ENCODE measurements at regions not wholly inside any gene's neighbourhood (a gene's known extent, or its start where the extent isn't known, plus 50 kb on each side); places are given as distances from the start of the nearest gene placed in this dataset.

DNA sequence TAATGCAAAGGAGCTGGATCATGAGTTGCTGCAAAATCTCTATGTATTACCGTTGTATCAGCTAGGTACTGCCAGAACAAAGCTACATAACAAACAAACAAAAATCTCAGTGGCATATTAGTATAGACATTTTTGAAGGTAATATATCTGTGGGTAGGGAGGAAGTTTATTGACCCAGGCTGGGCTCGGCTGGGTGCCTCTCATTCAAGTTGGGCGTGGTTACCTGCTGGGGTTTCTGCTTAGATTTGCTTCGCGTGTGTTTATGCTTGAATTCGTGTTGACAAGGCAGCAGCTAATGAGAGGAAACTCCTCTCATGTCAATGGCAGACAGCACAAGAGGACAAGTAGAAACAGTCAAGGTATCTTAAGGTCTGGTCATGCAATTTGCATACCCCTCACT, 520.7 kb downstream of the SOX5 start:
- no peak for DNase-seq (ENCODE audit: insufficient read length, low spot score)
- FAIRE-seq: no peak
- TF ChIP-seq TAF1 (IDR thresholded peaks at IDR 0.05; ENCODE audit: low read depth, low read length): no peak
- no peak for TF ChIP-seq POLR2A (IDR thresholded peaks at IDR 0.05; ENCODE audit: low read depth, low read length)
- no peak for TF ChIP-seq PAX5 (IDR thresholded peaks at IDR 0.05; ENCODE audit: insufficient read depth, low read length, severe bottlenecking)
- TF ChIP-seq POLR2AphosphoS5 (IDR thresholded peaks at IDR 0.05; ENCODE audit: low read depth, low read length): no peak
- no peak for TF ChIP-seq SPI1 (IDR thresholded peaks at IDR 0.05; ENCODE audit: low read depth, low read length)
- TF ChIP-seq POU2F2 (IDR thresholded peaks at IDR 0.05; ENCODE audit: low read depth, low read length): no peak

DNA sequence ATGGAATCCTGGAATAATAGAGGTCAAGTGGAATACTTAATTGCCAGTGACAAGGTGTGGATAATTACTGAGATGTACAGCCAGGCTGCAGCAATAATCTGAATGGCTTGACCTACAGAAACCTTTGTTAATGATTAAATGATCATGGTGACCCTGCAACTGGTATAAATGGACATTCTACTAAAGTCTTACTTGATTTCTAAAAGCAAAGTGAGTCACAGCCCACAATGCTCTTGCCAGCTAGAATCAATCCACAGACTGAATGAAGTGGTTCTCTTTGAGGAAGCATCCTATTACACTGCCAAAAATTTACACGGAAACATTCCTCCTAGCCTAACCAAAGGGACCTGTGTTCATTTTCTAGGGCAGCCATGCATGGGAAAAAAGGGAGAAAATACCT, 518.5 kb downstream of the SOX5 start:
- no peak for DNase-seq (ENCODE audit: insufficient read length, low spot score)

DNA sequence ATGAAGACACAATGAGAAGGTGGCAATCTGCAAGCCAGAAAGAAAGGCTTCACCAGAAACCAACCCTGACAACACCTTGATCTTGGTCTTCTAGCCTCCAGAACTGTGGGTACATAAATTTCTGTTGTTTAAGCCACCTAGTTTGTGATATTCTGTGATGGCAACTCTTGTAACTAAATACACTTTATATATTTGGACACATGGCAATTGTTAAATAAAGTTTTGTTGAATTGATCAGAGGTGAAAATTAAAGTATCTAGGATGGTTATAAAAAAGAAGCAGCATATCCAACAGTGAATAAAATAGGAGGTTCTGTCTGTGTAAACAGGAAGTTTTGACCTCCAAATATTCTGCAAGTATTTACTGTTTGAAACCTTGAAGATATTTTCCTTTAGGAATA, 516.3 kb downstream of the SOX5 start:
- FAIRE-seq: no peak

More for the DNA sequence above, 518.5 kb downstream of the SOX5 start:
- TF ChIP-seq POLR2A (IDR thresholded peaks at IDR 0.05; ENCODE audit: low read depth, low read length) (no peak), POLR2AphosphoS5 (IDR thresholded peaks at IDR 0.05; ENCODE audit: low read depth, low read length) (no peak), POU2F2 (IDR thresholded peaks at IDR 0.05; ENCODE audit: low read depth, low read length) (no peak), SPI1 (IDR thresholded peaks at IDR 0.05; ENCODE audit: low read depth, low read length) (no peak), PAX5 (IDR thresholded peaks at IDR 0.05; ENCODE audit: insufficient read depth, low read length, severe bottlenecking) (no peak), TAF1 (IDR thresholded peaks at IDR 0.05; ENCODE audit: low read depth, low read length) (no peak)
- no peak for FAIRE-seq

DNA sequence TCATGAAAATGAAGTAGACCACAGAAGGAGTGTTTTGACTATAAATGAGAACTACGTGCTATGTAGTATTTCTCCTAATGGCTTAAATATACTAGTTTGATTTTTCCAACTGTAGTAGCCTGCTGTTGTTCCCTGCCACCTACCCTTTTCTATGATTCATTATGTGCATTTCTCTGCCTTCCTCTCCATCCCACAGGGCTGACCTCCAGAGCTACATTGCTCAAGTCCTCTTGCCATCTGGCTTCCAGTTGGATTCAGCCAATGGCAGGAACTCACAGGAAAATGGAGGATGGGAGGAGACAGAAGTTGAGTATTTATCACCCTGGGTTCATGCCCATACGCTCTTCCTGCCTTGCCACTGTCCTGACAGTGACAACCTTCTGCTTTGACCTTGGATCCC, 515.3 kb downstream of the SOX5 start:
- FAIRE-seq (no peak), DNase-seq (ENCODE audit: insufficient read length, low spot score) (no peak)
- no peak for TF ChIP-seq POLR2AphosphoS5 (IDR thresholded peaks at IDR 0.05; ENCODE audit: low read depth, low read length)
- TF ChIP-seq POLR2A (IDR thresholded peaks at IDR 0.05; ENCODE audit: low read depth, low read length): no peak
- no peak for TF ChIP-seq SPI1 (IDR thresholded peaks at IDR 0.05; ENCODE audit: low read depth, low read length)
- no peak for TF ChIP-seq TAF1 (IDR thresholded peaks at IDR 0.05; ENCODE audit: low read depth, low read length)
- no peak for TF ChIP-seq POU2F2 (IDR thresholded peaks at IDR 0.05; ENCODE audit: low read depth, low read length)

More for the DNA sequence above, 516.3 kb downstream of the SOX5 start:
- TF ChIP-seq SPI1 (IDR thresholded peaks at IDR 0.05; ENCODE audit: low read depth, low read length): no peak
- no peak for TF ChIP-seq POLR2A (IDR thresholded peaks at IDR 0.05; ENCODE audit: low read depth, low read length)
- no peak for TF ChIP-seq TAF1 (IDR thresholded peaks at IDR 0.05; ENCODE audit: low read depth, low read length)
- TF ChIP-seq PAX5 (IDR thresholded peaks at IDR 0.05; ENCODE audit: insufficient read depth, low read length, severe bottlenecking): no peak
- no peak for TF ChIP-seq POU2F2 (IDR thresholded peaks at IDR 0.05; ENCODE audit: low read depth, low read length)
- no peak for TF ChIP-seq POLR2AphosphoS5 (IDR thresholded peaks at IDR 0.05; ENCODE audit: low read depth, low read length)
- no peak for DNase-seq (ENCODE audit: insufficient read length, low spot score)

DNA sequence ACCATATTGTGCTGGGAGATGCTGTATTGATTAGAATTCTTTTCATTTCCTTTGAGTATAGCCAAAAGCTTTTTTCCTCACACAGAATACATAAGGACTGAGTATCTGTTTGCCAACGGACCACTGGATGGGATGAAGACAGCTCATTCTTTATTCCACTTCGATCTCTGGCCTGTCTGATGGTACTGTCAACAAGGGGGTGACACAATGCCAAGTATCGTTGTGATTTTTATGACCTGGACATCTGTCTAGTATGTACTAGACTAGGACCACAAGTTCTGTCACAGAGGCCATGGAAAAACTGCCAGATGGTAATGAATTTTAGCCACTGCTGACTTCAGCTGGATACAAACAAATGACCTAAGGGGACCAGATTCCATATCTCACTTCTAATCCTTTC, 502.7 kb downstream of the SOX5 start:
- DNase-seq (ENCODE audit: insufficient read length, low spot score) (no peak), FAIRE-seq (no peak)
- no peak for TF ChIP-seq POLR2A (IDR thresholded peaks at IDR 0.05; ENCODE audit: low read depth, low read length)
- no peak for TF ChIP-seq TAF1 (IDR thresholded peaks at IDR 0.05; ENCODE audit: low read depth, low read length)
- TF ChIP-seq POU2F2 (IDR thresholded peaks at IDR 0.05; ENCODE audit: low read depth, low read length): no peak
- TF ChIP-seq PAX5 (IDR thresholded peaks at IDR 0.05; ENCODE audit: insufficient read depth, low read length, severe bottlenecking): no peak
- TF ChIP-seq POLR2AphosphoS5 (IDR thresholded peaks at IDR 0.05; ENCODE audit: low read depth, low read length): no peak

DNA sequence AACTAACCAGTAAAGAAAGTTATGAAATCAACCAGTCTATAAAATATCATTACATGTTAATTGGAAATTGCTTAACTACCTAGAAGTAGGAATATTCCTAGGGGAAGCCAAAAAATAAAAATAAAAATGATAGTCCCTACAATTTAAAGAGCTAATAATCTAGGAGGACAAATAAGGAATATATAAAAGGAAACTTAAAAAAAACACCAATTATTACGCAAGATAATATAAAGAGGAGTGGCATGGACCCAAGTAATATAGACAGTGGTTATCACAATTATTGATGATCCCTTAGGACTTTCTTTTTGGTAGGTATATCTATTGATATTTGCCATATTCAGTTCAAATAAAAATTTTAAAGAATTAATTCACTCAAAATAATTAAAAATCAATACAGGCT, 498.7 kb downstream of the SOX5 start:
- FAIRE-seq: no peak
- TF ChIP-seq SPI1 (IDR thresholded peaks at IDR 0.05; ENCODE audit: low read depth, low read length): no peak
- no peak for TF ChIP-seq PAX5 (IDR thresholded peaks at IDR 0.05; ENCODE audit: insufficient read depth, low read length, severe bottlenecking)
- no peak for TF ChIP-seq POU2F2 (IDR thresholded peaks at IDR 0.05; ENCODE audit: low read depth, low read length)
- TF ChIP-seq POLR2A (IDR thresholded peaks at IDR 0.05; ENCODE audit: low read depth, low read length): no peak
- no peak for TF ChIP-seq POLR2AphosphoS5 (IDR thresholded peaks at IDR 0.05; ENCODE audit: low read depth, low read length)
- no peak for TF ChIP-seq TAF1 (IDR thresholded peaks at IDR 0.05; ENCODE audit: low read depth, low read length)
- no peak for DNase-seq (ENCODE audit: insufficient read length, low spot score)

DNA sequence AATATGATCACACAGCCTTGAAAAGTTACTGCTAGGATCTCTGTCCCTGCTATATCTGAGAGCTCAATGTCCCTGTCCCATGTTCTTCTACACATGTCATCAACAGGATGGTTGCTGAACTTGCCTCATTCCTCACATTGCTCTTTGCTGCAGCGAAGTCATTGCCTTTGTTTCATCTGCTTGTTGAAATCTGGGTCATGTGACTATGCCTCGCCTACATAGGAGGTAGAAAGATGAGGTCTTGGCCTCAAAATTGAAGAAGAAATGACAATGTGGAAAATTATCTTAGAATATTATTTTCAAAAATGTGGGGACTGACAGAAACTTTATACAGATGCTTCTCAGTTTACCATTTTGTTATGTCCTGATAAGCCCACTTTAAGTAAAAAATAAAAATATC, 494.2 kb downstream of the SOX5 start:
- DNase-seq (ENCODE audit: insufficient read length, low spot score) (no peak), FAIRE-seq (no peak)
- TF ChIP-seq POLR2A (IDR thresholded peaks at IDR 0.05; ENCODE audit: low read depth, low read length): no peak

DNA sequence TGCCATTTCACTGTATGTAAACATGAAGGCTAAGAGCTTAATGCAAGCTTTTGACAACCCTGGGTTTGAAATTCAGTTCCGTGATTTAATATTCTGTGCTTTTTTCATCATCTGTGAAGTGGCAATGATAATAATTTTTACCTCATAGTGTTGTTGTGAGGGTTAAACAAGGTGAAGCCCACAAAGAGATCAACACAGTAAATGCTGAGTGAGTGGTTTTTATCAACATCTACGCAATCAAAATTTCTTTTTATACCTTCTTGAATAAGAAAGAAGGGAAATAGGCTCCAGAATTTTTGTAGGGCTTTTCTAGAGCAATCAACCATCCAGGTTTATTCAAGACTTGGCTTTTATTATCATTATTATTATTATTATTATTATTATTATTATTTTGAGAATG, 490.8 kb downstream of the SOX5 start:
- FAIRE-seq (no peak), DNase-seq (ENCODE audit: insufficient read length, low spot score) (no peak)
- no peak for TF ChIP-seq POLR2A (IDR thresholded peaks at IDR 0.05; ENCODE audit: low read depth, low read length)
- TF ChIP-seq POLR2AphosphoS5 (IDR thresholded peaks at IDR 0.05; ENCODE audit: low read depth, low read length): no peak
- no peak for TF ChIP-seq POU2F2 (IDR thresholded peaks at IDR 0.05; ENCODE audit: low read depth, low read length)

DNA sequence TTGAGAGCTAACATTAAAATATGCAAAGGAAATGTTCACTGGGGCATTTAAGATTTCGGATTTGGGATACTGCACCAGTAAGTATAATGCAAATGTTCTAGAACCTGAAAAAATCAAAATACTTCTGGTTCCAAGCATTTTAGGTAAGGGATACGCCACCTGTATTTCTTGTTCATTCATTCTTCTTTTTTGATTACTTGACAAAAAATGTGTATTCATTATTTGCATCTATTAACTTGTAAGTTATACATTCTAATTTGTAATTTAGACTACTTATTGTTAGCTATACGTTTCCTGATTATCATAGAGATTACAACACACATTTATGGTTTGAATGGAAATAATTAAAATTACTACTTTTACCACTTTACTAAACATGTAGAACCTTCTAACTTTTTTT, 486.9 kb downstream of the SOX5 start:
- no peak for DNase-seq (ENCODE audit: insufficient read length, low spot score)
- TF ChIP-seq SPI1 (IDR thresholded peaks at IDR 0.05; ENCODE audit: low read depth, low read length) (no peak), TAF1 (IDR thresholded peaks at IDR 0.05; ENCODE audit: low read depth, low read length) (no peak), PAX5 (IDR thresholded peaks at IDR 0.05; ENCODE audit: insufficient read depth, low read length, severe bottlenecking) (no peak), POU2F2 (IDR thresholded peaks at IDR 0.05; ENCODE audit: low read depth, low read length) (no peak), POLR2AphosphoS5 (IDR thresholded peaks at IDR 0.05; ENCODE audit: low read depth, low read length) (no peak), POLR2A (IDR thresholded peaks at IDR 0.05; ENCODE audit: low read depth, low read length) (no peak)
- FAIRE-seq: no peak

DNA sequence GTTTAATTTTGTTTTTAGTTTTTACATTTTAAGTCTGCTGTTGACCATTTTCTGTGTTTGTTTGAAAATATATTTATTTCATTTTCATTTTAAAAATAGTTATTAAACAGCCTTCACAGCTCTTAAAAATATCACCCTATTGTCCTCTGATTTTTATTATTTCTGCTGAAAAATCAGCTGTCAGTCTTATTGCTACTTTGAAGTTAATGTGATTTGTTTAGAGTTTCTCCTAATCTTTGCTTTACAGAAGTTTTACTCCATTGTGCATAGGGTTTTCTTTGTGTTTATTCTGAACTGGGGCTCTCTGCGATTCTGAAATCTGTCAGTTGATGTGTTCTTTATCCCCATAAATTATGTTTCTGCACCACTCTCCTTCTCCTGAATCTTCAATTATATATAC, 486.3 kb downstream of the SOX5 start:
- TF ChIP-seq POU2F2 (IDR thresholded peaks at IDR 0.05; ENCODE audit: low read depth, low read length) (no peak), PAX5 (IDR thresholded peaks at IDR 0.05; ENCODE audit: insufficient read depth, low read length, severe bottlenecking) (no peak), POLR2A (IDR thresholded peaks at IDR 0.05; ENCODE audit: low read depth, low read length) (no peak), SPI1 (IDR thresholded peaks at IDR 0.05; ENCODE audit: low read depth, low read length) (no peak), POLR2AphosphoS5 (IDR thresholded peaks at IDR 0.05; ENCODE audit: low read depth, low read length) (no peak), TAF1 (IDR thresholded peaks at IDR 0.05; ENCODE audit: low read depth, low read length) (no peak)
- FAIRE-seq (no peak), DNase-seq (ENCODE audit: insufficient read length, low spot score) (no peak)
